ENCODE measurements at regions not wholly inside any gene's neighbourhood (a gene's known extent, or its start where the extent isn't known, plus 50 kb on each side); places are given as distances from the start of the nearest gene placed in this dataset.

- Histone ChIP-seq H3K79me1 (ENCODE audit: insufficient read depth, low read depth, low read length, poor library complexity, severe bottlenecking) (no peaks in the 10 kb centered on the region), H3K23ac (ENCODE audit: insufficient read length, low read depth, low read length) (no peak overlapping the region), H3K4me2 (ENCODE audit: insufficient read depth, insufficient read length, low read length) (no peak overlapping the region), H2AK5ac (ENCODE audit: insufficient read length, low read length) (no peak overlapping the region), H3T11ph (ENCODE audit: low read length) (no peak overlapping the region), H4K91ac (ENCODE audit: insufficient read length, low read depth, low read length) (no peak overlapping the region), H2BK120ac (ENCODE audit: low read depth, low read length, poor library complexity, severe bottlenecking) (no peak overlapping the region), H3K9me3 (ENCODE audit: control insufficient read depth, low read depth, low read length) (no peaks in the 10 kb centered on the region), H2BK12ac (ENCODE audit: insufficient read length, low read depth, low read length) (no peak overlapping the region), H3K23me2 (ENCODE audit: insufficient read length, low read depth, low read length, poor library complexity, severe bottlenecking) (no peaks in the 10 kb centered on the region), H3K27me3 (ENCODE audit: insufficient read depth, low read length) (no peaks in the 10 kb centered on the region), H2BK5ac (ENCODE audit: insufficient read length, low read length) (no peak overlapping the region), H2BK15ac (ENCODE audit: low read depth, low read length) (no peak overlapping the region), H3K56ac (ENCODE audit: insufficient read length, low read depth, low read length) (no peak overlapping the region), H3K79me2 (ENCODE audit: insufficient read depth, low read length) (no peaks in the 10 kb centered on the region), H2BK20ac (ENCODE audit: low read depth, low read length, poor library complexity, severe bottlenecking) (no peak overlapping the region), H3K14ac (ENCODE audit: insufficient read depth, low read length) (no peak overlapping the region), H3K9ac (ENCODE audit: extremely low read depth, insufficient read length, low read length) (no peak overlapping the region), H2AFZ (ENCODE audit: low read length) (no peak overlapping the region), H4K20me1 (ENCODE audit: control insufficient read depth, insufficient read depth, insufficient read length) (no peaks in the 10 kb centered on the region), H3K18ac (ENCODE audit: insufficient read length, low read depth, low read length) (no peak overlapping the region), H3K27ac (ENCODE audit: insufficient read length, low read depth, low read length) (no peak overlapping the region), H4K5ac (ENCODE audit: insufficient read length, low read depth, low read length) (no peak overlapping the region), H3K4ac (ENCODE audit: low read depth, low read length) (no peak overlapping the region), H3K4me1 (ENCODE audit: insufficient read depth, low read length) (no peaks in the 10 kb centered on the region; the same call in 1 of the 2 replicates), H4K8ac (replicated peaks; ENCODE audit: insufficient read length, low read depth, low read length) (no peak overlapping the region)
- no peak for DNase-seq
- H3K36me3 Mint-ChIP-seq (ENCODE audit: insufficient read depth in 1 of 3, low read depth in 3 of 3), result 0 out of 7 replicates have a peak, but pooled peaks cover 0 to 4% (median 0%) of the 10 kb centered on the region in 3 experiments
- no peak overlapping the region for H3K4me3 Mint-ChIP-seq
- peaks cover 5 to 8% of the 10 kb centered on the region in 2 experiments; a peak in 3 of 5 replicates for H3K9me3 Mint-ChIP-seq
- TF ChIP-seq, protein P1, sequence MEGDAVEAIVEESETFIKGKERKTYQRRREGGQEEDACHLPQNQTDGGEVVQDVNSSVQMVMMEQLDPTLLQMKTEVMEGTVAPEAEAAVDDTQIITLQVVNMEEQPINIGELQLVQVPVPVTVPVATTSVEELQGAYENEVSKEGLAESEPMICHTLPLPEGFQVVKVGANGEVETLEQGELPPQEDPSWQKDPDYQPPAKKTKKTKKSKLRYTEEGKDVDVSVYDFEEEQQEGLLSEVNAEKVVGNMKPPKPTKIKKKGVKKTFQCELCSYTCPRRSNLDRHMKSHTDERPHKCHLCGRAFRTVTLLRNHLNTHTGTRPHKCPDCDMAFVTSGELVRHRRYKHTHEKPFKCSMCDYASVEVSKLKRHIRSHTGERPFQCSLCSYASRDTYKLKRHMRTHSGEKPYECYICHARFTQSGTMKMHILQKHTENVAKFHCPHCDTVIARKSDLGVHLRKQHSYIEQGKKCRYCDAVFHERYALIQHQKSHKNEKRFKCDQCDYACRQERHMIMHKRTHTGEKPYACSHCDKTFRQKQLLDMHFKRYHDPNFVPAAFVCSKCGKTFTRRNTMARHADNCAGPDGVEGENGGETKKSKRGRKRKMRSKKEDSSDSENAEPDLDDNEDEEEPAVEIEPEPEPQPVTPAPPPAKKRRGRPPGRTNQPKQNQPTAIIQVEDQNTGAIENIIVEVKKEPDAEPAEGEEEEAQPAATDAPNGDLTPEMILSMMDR (conservative IDR thresholded peaks at IDR 0.05), result no peak
- no CpG with 5 or more reads among the region's 3 CpGs for WGBS (ENCODE audit: extremely low coverage, insufficient read length, low lambda C conversion rate)
- no peak overlapping the region for H3K27ac Mint-ChIP-seq
- H3K4me1 Mint-ChIP-seq, result no peaks in the 10 kb centered on the region
- no peaks in the 10 kb centered on the region for H3K27me3 Mint-ChIP-seq (ENCODE audit: low read depth)
These were observed 279.6 kb downstream of the HS3ST3A1 start for GRCh38 chr17:13321951-13322701.

All from H9 (cell line).